ENCODE measurements at regions not wholly inside any gene's neighbourhood (a gene's known extent, or its start where the extent isn't known, plus 50 kb on each side); places are given as distances from the start of the nearest gene placed in this dataset.
"Not testable (repeated sequence)": the region's sequence is repeated elsewhere in the genome, so short reads cannot be mapped to it uniquely, and the experiment has no call there.

GRCh38 chr5:90096415-90097081, 313.0 kb downstream of the CETN3 start:
- H3K36me3 ChIP-seq: no peaks in the 10 kb centered on the region
- no peaks in the 10 kb centered on the region for H3K9me3 ChIP-seq
- ATAC-seq (no peak), DNase-seq (no peak)
- H3K4me3 ChIP-seq: no peak overlapping the region
- H3K4me1 ChIP-seq: no peaks in the 10 kb centered on the region
- H3K27ac ChIP-seq: no peak overlapping the region
- TF ChIP-seq CTCF (IDR thresholded peaks at IDR 0.05): no peak
- intact Hi-C loops (cut with DNase I): no loop called here
- H3K27me3 ChIP-seq: no peaks in the 10 kb centered on the region

- Histone ChIP-seq H3K4me3 (no peak overlapping the region), H3K4me1 (no peaks in the 10 kb centered on the region), H3K27ac (no peak overlapping the region), H3K9me3 (no peaks in the 10 kb centered on the region), H3K36me3 (no peaks in the 10 kb centered on the region), H3K27me3 (no peaks in the 10 kb centered on the region)
- no peak for DNase-seq
- no peak for TF ChIP-seq CTCF (IDR thresholded peaks at IDR 0.05)
- ATAC-seq: no peak
- intact Hi-C loops (cut with DNase I): no loop called here
These were observed 314.1 kb downstream of the CETN3 start for GRCh38 chr5:90095292-90096060.

- Histone ChIP-seq H3K36me3 (no peaks in the 10 kb centered on the region), H3K27me3 (no peaks in the 10 kb centered on the region), H3K4me1 (no peaks in the 10 kb centered on the region), H3K9me3 (no peaks in the 10 kb centered on the region), H3K4me3 (no peak overlapping the region), H3K27ac (no peak overlapping the region)
- ATAC-seq: no peak
- intact Hi-C loops (cut with DNase I): no loop called here
- DNase-seq: no peak
- no peak for TF ChIP-seq CTCF (IDR thresholded peaks at IDR 0.05)
These were observed 315.6 kb downstream of the CETN3 start for GRCh38 chr5:90093751-90094485.

- H3K27ac ChIP-seq: no peak overlapping the region
- H3K4me1 ChIP-seq: no peaks in the 10 kb centered on the region
- no peaks in the 10 kb centered on the region for H3K9me3 ChIP-seq
- H3K4me3 ChIP-seq: no peak overlapping the region
- intact Hi-C loops (cut with DNase I): no loop called here
- no peaks in the 10 kb centered on the region for H3K36me3 ChIP-seq
- no peak for TF ChIP-seq CTCF (IDR thresholded peaks at IDR 0.05)
- no peak for DNase-seq
- no peak for ATAC-seq
- H3K27me3 ChIP-seq: no peaks in the 10 kb centered on the region
These were observed 316.8 kb downstream of the CETN3 start for GRCh38 chr5:90092734-90093133.

- TF ChIP-seq CTCF (IDR thresholded peaks at IDR 0.05): no peak
- H3K9me3 ChIP-seq: no peaks in the 10 kb centered on the region
- H3K27ac ChIP-seq: no peak overlapping the region
- H3K4me1 ChIP-seq: no peaks in the 10 kb centered on the region
- ATAC-seq (no peak), DNase-seq (no peak)
- H3K27me3 ChIP-seq: no peaks in the 10 kb centered on the region
- no peaks in the 10 kb centered on the region for H3K36me3 ChIP-seq
- intact Hi-C loops (cut with DNase I): no loop called here
- no peak overlapping the region for H3K4me3 ChIP-seq
These were observed 325.2 kb downstream of the CETN3 start for GRCh38 chr5:90084342-90084741.

- H3K27ac ChIP-seq; H3K9me3 ChIP-seq; DNase-seq; H3K27me3 ChIP-seq; ATAC-seq; H3K36me3 ChIP-seq; H3K4me3 ChIP-seq; H3K4me1 ChIP-seq; intact Hi-C loops (cut with DNase I): not testable (repeated sequence)
These were observed 336.5 kb downstream of the CETN3 start for GRCh38 chr5:90073026-90073570.
